ENCODE measurements at regions not wholly inside any gene's neighbourhood (a gene's known extent, or its start where the extent isn't known, plus 50 kb on each side); places are given as distances from the start of the nearest gene placed in this dataset.

DNA sequence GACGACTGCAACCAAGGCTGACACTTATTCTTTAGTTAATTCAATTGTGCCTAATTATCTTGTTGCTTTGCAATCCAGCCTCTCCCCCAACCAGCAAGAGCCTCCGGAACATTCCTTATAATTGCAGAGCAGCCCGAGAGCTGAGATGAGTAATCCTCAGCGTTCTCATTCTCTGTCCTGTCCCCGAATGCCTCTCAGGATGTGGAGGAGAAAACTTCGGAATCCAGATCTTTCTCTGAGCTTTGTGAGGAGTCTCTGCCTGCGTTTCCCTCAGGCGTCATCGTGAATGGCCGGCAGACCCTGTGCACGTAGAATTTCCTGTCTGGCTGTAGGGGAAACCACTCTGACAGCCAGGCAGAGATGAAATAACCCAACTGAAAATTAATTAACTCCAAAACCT, 160.5 kb upstream of the DIO3 start:
- TF ChIP-seq, protein P1, sequence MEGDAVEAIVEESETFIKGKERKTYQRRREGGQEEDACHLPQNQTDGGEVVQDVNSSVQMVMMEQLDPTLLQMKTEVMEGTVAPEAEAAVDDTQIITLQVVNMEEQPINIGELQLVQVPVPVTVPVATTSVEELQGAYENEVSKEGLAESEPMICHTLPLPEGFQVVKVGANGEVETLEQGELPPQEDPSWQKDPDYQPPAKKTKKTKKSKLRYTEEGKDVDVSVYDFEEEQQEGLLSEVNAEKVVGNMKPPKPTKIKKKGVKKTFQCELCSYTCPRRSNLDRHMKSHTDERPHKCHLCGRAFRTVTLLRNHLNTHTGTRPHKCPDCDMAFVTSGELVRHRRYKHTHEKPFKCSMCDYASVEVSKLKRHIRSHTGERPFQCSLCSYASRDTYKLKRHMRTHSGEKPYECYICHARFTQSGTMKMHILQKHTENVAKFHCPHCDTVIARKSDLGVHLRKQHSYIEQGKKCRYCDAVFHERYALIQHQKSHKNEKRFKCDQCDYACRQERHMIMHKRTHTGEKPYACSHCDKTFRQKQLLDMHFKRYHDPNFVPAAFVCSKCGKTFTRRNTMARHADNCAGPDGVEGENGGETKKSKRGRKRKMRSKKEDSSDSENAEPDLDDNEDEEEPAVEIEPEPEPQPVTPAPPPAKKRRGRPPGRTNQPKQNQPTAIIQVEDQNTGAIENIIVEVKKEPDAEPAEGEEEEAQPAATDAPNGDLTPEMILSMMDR (IDR thresholded peaks at IDR 0.05): no peak
- TF ChIP-seq POLR2A (IDR thresholded peaks at IDR 0.05): no peak
